ENCODE measurements at regions not wholly inside any gene's neighbourhood (a gene's known extent, or its start where the extent isn't known, plus 50 kb on each side); places are given as distances from the start of the nearest gene placed in this dataset.

DNA sequence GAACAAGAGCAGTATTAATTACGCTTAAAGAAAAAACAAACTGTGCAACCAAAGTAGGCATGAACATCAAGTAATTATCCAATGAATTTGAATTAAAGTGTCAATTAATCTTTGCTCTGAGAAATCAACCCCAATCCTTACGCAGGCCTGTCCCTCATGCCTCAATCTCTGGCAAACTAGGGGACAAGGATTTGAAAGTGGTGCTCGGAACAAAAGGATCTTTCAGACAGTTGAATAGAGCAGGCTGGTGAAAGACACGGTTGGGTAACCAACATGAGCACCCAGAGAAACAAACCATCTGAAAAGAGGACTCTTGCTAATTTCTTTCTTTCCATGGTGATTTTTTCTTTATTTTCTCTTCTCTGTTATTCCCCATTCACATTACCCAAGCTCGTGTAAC is 203.5 kb upstream of the PHF14 start:
- TF ChIP-seq, protein P1, sequence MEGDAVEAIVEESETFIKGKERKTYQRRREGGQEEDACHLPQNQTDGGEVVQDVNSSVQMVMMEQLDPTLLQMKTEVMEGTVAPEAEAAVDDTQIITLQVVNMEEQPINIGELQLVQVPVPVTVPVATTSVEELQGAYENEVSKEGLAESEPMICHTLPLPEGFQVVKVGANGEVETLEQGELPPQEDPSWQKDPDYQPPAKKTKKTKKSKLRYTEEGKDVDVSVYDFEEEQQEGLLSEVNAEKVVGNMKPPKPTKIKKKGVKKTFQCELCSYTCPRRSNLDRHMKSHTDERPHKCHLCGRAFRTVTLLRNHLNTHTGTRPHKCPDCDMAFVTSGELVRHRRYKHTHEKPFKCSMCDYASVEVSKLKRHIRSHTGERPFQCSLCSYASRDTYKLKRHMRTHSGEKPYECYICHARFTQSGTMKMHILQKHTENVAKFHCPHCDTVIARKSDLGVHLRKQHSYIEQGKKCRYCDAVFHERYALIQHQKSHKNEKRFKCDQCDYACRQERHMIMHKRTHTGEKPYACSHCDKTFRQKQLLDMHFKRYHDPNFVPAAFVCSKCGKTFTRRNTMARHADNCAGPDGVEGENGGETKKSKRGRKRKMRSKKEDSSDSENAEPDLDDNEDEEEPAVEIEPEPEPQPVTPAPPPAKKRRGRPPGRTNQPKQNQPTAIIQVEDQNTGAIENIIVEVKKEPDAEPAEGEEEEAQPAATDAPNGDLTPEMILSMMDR (IDR thresholded peaks at IDR 0.05; ENCODE audit: insufficient read depth, low read length, poor library complexity, severe bottlenecking) = no peak
- TF ChIP-seq EZH2phosphoT487 (conservative IDR thresholded peaks at IDR 0.05; ENCODE audit: low read length) = no peak
